ENCODE measurements at regions not wholly inside any gene's neighbourhood (a gene's known extent, or its start where the extent isn't known, plus 50 kb on each side); places are given as distances from the start of the nearest gene placed in this dataset.

DNA sequence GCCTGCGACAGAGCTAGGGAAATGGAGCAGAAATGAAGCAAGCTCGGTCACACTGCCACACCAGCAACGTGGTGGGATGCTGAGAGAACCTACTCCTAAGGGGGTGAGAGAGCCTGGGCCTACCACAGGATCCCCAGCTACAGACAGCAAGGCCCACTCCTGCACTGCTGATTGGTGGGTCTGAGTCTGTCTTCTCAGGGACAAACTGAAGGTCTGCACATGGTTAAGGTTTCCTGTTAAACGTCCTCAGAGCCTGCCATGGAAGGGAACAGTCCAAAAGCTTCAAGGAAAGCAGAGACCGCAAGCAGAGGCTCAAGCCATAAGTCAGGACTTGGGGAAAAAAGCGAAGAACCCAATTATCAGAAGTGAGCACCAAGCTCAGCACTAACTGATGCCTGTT is 53.5 kb upstream of the MED4 start:
- TF ChIP-seq POLR2A (IDR thresholded peaks at IDR 0.05; ENCODE audit: low read depth, low read length) (no peak), TAF1 (IDR thresholded peaks at IDR 0.05; ENCODE audit: low read depth, low read length) (no peak)
